GM23338 (cell line): ENCODE measurements at regions not wholly inside any gene's neighbourhood (a gene's known extent, or its start where the extent isn't known, plus 50 kb on each side); places are given as distances from the start of the nearest gene placed in this dataset.

Source experiments
- ATAC-seq: fragments of 200-7000 bp; cut with Tn5 transposase; 3 replicates; pipeline ENCODE4 v1.9.1; 2020
- DNase-seq: peaks from one replicate; pipeline ENCODE4 v3.0.0-alpha.2; 2015; ENCODE audit warnings: low spot score
- H2AFZ ChIP-seq: fragments of 200-600 bp; sonication (generic); 2 replicates; pipeline ENCODE4 v1.8.0; 2016; ENCODE audit warnings: antibody characterized with exemption, mild to moderate bottlenecking, moderate library complexity
- H3F3A ChIP-seq: fragments of 200-600 bp; sonication (generic); replicated peaks from 2 replicates; pipeline ENCODE4 v1.8.0; 2017; ENCODE audit warnings: antibody characterized with exemption, mixed run types, low read depth
- H3K27ac ChIP-seq: fragments of 200-600 bp; sonication (generic); 2 replicates; pipeline ENCODE4 v1.6.1; 2016; ENCODE audit warnings: low read depth
- H3K27me3 ChIP-seq: fragments of 200-600 bp; sonication (generic); 2 replicates; pipeline ENCODE4 v1.8.0; 2016; ENCODE audit warnings: mild to moderate bottlenecking, mixed run types, moderate library complexity; ENCODE audit not compliant: insufficient read depth
- H3K36me3 ChIP-seq: fragments of 200-600 bp; sonication (generic); 2 replicates; pipeline ENCODE4 v1.8.0; 2016; ENCODE audit warnings: mild to moderate bottlenecking; ENCODE audit not compliant: insufficient read depth
- H3K4me1 ChIP-seq: fragments of 200-600 bp; sonication (generic); 2 replicates; pipeline ENCODE4 v1.8.0; 2016; ENCODE audit warnings: mild to moderate bottlenecking, moderate library complexity; ENCODE audit not compliant: insufficient read depth
- H3K4me2 ChIP-seq: fragments of 200-600 bp; sonication (generic); 2 replicates; pipeline ENCODE4 v1.7.1; 2017; ENCODE audit warnings: mixed run types
- H3K4me3 ChIP-seq: fragments of 200-600 bp; sonication (generic); 2 replicates; pipeline ENCODE4 v1.6.1; 2016; ENCODE audit warnings: mixed run types
- H3K79me2 ChIP-seq: fragments of 200-600 bp; sonication (generic); replicated peaks from 2 replicates; pipeline ENCODE4 v1.8.0; 2017; ENCODE audit warnings: mild to moderate bottlenecking; ENCODE audit not compliant: insufficient read depth
- H3K9me2 ChIP-seq: fragments of 200-600 bp; sonication (generic); 2 replicates; pipeline ENCODE4 v1.8.0; 2017; ENCODE audit not compliant: insufficient read depth
- H4K20me1 ChIP-seq: fragments of 200-600 bp; sonication (generic); replicated peaks from 2 replicates; pipeline ENCODE4 v1.8.0; 2017; ENCODE audit warnings: mild to moderate bottlenecking; ENCODE audit not compliant: insufficient read depth
- H3K27ac Mint-ChIP-seq: 2 replicates; pipeline ENCODE4 v1.8.0; 2020; ENCODE audit warnings: inconsistent platforms, mild to moderate bottlenecking, moderate library complexity, mixed read lengths
- H3K27me3 Mint-ChIP-seq: 3 replicates; pipeline ENCODE4 v1.8.0; 2022; ENCODE audit warnings: low read depth, mild to moderate bottlenecking, moderate library complexity, mixed read lengths, inconsistent platforms; ENCODE audit not compliant: insufficient read depth, poor library complexity
- H3K36me3 Mint-ChIP-seq: 3 replicates; pipeline ENCODE4 v1.8.0; 2021; ENCODE audit warnings: low read depth, mild to moderate bottlenecking, inconsistent platforms, moderate library complexity, mixed read lengths
- H3K4me1 Mint-ChIP-seq: 3 replicates; pipeline ENCODE4 v1.8.0; 2020; ENCODE audit warnings: mild to moderate bottlenecking, inconsistent platforms, mixed read lengths
- H3K4me3 Mint-ChIP-seq: 3 replicates; pipeline ENCODE4 v1.8.0; 2021; ENCODE audit warnings: moderate library complexity, mild to moderate bottlenecking, inconsistent platforms, mixed read lengths
- H3K9me3 Mint-ChIP-seq: 3 replicates; pipeline ENCODE4 v1.8.0; 2020; ENCODE audit warnings: moderate library complexity, mild to moderate bottlenecking, inconsistent platforms, mixed read lengths
- CREB1 ChIP-seq: fragments of 250-450 bp; sonication (Bioruptor Pico); IDR thresholded peaks from 2 replicates; pipeline ENCODE4 v1.5.0; 2020; ENCODE audit warnings: low read depth, mild to moderate bottlenecking, moderate library complexity
- EZH2 ChIP-seq: fragments of 200-600 bp; sonication (generic); IDR thresholded peaks from one replicate; pipeline ENCODE4 v1.8.0; 2017; ENCODE audit warnings: antibody characterized with exemption, mild to moderate bottlenecking, low read depth; ENCODE audit not compliant: unreplicated experiment
- EZH2phosphoT487 ChIP-seq: fragments of 200-600 bp; sonication (generic); IDR thresholded peaks from one replicate; pipeline ENCODE4 v1.8.1; 2018; ENCODE audit warnings: antibody characterized with exemption; ENCODE audit not compliant: unreplicated experiment
- JUNB ChIP-seq: IDR thresholded peaks from one replicate; pipeline ENCODE4 v1.6.1; 2016; ENCODE audit warnings: antibody characterized with exemption; ENCODE audit not compliant: unreplicated experiment
- NANOG ChIP-seq: IDR thresholded peaks from 2 replicates; pipeline ENCODE4 v1.6.1; 2016; ENCODE audit warnings: antibody characterized with exemption, borderline replicate concordance
- POLR2AphosphoS5 ChIP-seq: IDR thresholded peaks from 2 replicates; pipeline ENCODE4 v1.6.1; 2016; ENCODE audit warnings: antibody characterized with exemption, low read depth
- STAT1 ChIP-seq: IDR thresholded peaks from one replicate; pipeline ENCODE4 v1.6.1; 2016; ENCODE audit warnings: antibody characterized with exemption; ENCODE audit not compliant: unreplicated experiment
- ZNF114 ChIP-seq: fragments of 250-450 bp; sonication (Bioruptor Pico); IDR thresholded peaks from 2 replicates; pipeline ENCODE4 v1.5.0; 2020; ENCODE audit warnings: mild to moderate bottlenecking, moderate library complexity
- ZNF331 ChIP-seq: fragments of 250-450 bp; sonication (Bioruptor Pico); IDR thresholded peaks from 2 replicates; pipeline ENCODE4 v1.5.0; 2020; ENCODE audit warnings: low read depth, mild to moderate bottlenecking, moderate library complexity
- ZNF462 ChIP-seq: fragments of 250-450 bp; sonication (Bioruptor Pico); IDR thresholded peaks from 2 replicates; pipeline ENCODE4 v1.5.0; 2020; ENCODE audit warnings: mild to moderate bottlenecking, moderate library complexity
- TF ChIP-seq, protein P1 (sequence below): IDR thresholded peaks from 2 replicates; pipeline ENCODE4 v1.6.1; 2016; ENCODE audit warnings: antibody characterized with exemption
- TF ChIP-seq, protein P2 (sequence below): IDR thresholded peaks from one replicate; pipeline ENCODE4 v1.6.1; 2018; ENCODE audit warnings: antibody characterized with exemption; ENCODE audit not compliant: unreplicated experiment
- TF ChIP-seq, protein P3 (sequence below), 2 experiments: fragments of 200-600 bp in 1 of 2; sonication (generic) in 1 of 2; conservative IDR thresholded peaks; 2 replicates each; pipeline versions ENCODE4 v1.5.1 to v1.6.1; 2016 to 2017; ENCODE audit warnings: antibody characterized with exemption in 2 of 2, low read depth in 2 of 2, mild to moderate bottlenecking in 2 of 2, moderate library complexity in 1 of 2

GRCh38 chr11:21634956-21635355, 557.9 kb upstream of the ANO5 start:
- H2AFZ ChIP-seq: no peak overlapping the region
- Mint-ChIP-seq H3K4me1 (no peaks in the 10 kb centered on the region; the same call in 2 of the 3 replicates), H3K4me3 (no peak overlapping the region), H3K36me3 (no peaks in the 10 kb centered on the region), H3K27ac (0 out of 2 replicates have a peak overlapping the region, but pooled peaks have one; percentile 22), H3K27me3 (no peaks in the 10 kb centered on the region), H3K9me3 (no peaks in the 10 kb centered on the region; the same call in 2 of the 3 replicates)
- no peaks in the 10 kb centered on the region for H3K79me2 ChIP-seq
- H3K36me3 ChIP-seq: no peaks in the 10 kb centered on the region
- H4K20me1 ChIP-seq: no peaks in the 10 kb centered on the region
- H3K27ac ChIP-seq: no peak overlapping the region
- no peaks in the 10 kb centered on the region for H3K9me2 ChIP-seq
- no peaks in the 10 kb centered on the region for H3K27me3 ChIP-seq
- DNase-seq: no peak
- no peak for ATAC-seq
- H3K4me1 ChIP-seq: no peaks in the 10 kb centered on the region
- H3F3A ChIP-seq: no peaks in the 10 kb centered on the region
- H3K4me3 ChIP-seq: no peak overlapping the region
- H3K4me2 ChIP-seq: no peak overlapping the region
- no peak for TF ChIP-seq EZH2
- no peak for TF ChIP-seq ZNF114
- TF ChIP-seq, protein P1, sequence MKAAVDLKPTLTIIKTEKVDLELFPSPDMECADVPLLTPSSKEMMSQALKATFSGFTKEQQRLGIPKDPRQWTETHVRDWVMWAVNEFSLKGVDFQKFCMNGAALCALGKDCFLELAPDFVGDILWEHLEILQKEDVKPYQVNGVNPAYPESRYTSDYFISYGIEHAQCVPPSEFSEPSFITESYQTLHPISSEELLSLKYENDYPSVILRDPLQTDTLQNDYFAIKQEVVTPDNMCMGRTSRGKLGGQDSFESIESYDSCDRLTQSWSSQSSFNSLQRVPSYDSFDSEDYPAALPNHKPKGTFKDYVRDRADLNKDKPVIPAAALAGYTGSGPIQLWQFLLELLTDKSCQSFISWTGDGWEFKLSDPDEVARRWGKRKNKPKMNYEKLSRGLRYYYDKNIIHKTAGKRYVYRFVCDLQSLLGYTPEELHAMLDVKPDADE: no peak
- no peak for TF ChIP-seq ZNF331 (CRISPR knock-in tag)
- no peak for TF ChIP-seq NANOG
- no peak for TF ChIP-seq JUNB
- TF ChIP-seq STAT1: no peak
- TF ChIP-seq, protein P2, sequence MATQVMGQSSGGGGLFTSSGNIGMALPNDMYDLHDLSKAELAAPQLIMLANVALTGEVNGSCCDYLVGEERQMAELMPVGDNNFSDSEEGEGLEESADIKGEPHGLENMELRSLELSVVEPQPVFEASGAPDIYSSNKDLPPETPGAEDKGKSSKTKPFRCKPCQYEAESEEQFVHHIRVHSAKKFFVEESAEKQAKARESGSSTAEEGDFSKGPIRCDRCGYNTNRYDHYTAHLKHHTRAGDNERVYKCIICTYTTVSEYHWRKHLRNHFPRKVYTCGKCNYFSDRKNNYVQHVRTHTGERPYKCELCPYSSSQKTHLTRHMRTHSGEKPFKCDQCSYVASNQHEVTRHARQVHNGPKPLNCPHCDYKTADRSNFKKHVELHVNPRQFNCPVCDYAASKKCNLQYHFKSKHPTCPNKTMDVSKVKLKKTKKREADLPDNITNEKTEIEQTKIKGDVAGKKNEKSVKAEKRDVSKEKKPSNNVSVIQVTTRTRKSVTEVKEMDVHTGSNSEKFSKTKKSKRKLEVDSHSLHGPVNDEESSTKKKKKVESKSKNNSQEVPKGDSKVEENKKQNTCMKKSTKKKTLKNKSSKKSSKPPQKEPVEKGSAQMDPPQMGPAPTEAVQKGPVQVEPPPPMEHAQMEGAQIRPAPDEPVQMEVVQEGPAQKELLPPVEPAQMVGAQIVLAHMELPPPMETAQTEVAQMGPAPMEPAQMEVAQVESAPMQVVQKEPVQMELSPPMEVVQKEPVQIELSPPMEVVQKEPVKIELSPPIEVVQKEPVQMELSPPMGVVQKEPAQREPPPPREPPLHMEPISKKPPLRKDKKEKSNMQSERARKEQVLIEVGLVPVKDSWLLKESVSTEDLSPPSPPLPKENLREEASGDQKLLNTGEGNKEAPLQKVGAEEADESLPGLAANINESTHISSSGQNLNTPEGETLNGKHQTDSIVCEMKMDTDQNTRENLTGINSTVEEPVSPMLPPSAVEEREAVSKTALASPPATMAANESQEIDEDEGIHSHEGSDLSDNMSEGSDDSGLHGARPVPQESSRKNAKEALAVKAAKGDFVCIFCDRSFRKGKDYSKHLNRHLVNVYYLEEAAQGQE: no peak
- TF ChIP-seq, protein P3, sequence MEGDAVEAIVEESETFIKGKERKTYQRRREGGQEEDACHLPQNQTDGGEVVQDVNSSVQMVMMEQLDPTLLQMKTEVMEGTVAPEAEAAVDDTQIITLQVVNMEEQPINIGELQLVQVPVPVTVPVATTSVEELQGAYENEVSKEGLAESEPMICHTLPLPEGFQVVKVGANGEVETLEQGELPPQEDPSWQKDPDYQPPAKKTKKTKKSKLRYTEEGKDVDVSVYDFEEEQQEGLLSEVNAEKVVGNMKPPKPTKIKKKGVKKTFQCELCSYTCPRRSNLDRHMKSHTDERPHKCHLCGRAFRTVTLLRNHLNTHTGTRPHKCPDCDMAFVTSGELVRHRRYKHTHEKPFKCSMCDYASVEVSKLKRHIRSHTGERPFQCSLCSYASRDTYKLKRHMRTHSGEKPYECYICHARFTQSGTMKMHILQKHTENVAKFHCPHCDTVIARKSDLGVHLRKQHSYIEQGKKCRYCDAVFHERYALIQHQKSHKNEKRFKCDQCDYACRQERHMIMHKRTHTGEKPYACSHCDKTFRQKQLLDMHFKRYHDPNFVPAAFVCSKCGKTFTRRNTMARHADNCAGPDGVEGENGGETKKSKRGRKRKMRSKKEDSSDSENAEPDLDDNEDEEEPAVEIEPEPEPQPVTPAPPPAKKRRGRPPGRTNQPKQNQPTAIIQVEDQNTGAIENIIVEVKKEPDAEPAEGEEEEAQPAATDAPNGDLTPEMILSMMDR (conservative IDR thresholded peaks at IDR 0.05; ENCODE audit: low read depth in 2 of 2): no peak
- no peak for TF ChIP-seq CREB1
- TF ChIP-seq EZH2phosphoT487: no peak
- TF ChIP-seq POLR2AphosphoS5: no peak
- TF ChIP-seq ZNF462 (CRISPR knock-in tag): no peak
